GM23338 (cell line): ENCODE measurements at regions not wholly inside any gene's neighbourhood (a gene's known extent, or its start where the extent isn't known, plus 50 kb on each side); places are given as distances from the start of the nearest gene placed in this dataset.
"Not testable (repeated sequence)": the region's sequence is repeated elsewhere in the genome, so short reads cannot be mapped to it uniquely, and the experiment has no call there.

Source experiments
- EZH2phosphoT487 ChIP-seq: fragments of 200-600 bp; sonication (generic); IDR thresholded peaks from one replicate; pipeline ENCODE4 v1.8.1; 2018; ENCODE audit warnings: antibody characterized with exemption; ENCODE audit not compliant: unreplicated experiment
- POLR2AphosphoS5 ChIP-seq: IDR thresholded peaks from 2 replicates; pipeline ENCODE4 v1.6.1; 2016; ENCODE audit warnings: antibody characterized with exemption, low read depth
- TF ChIP-seq, protein P1 (sequence below), 2 experiments: fragments of 200-600 bp in 1 of 2; sonication (generic) in 1 of 2; conservative IDR thresholded peaks; 2 replicates each; pipeline versions ENCODE4 v1.5.1 to v1.6.1; 2016 to 2017; ENCODE audit warnings: antibody characterized with exemption in 2 of 2, low read depth in 2 of 2, mild to moderate bottlenecking in 2 of 2, moderate library complexity in 1 of 2

DNA sequence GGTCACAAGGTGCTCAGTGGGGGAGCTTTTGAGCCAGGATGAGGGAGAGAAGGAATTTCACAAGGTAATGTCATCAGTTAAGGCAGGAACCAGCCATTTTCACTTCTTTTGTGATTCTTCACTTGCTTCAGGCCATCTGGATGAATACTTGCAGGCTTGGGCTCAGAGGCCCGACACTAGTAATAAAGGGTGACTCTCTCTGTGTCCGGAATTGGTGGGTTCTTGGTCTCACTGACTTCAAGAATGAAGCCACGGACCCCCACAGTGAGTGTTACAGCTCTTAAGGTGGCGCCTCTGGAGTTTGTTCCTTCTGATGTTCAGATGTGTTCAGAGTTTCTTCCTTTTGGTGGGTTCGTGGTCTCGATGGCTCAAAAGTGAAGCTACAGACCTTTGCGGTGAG, 131.8 kb upstream of the RXFP2 start:
- TF ChIP-seq, protein P1, sequence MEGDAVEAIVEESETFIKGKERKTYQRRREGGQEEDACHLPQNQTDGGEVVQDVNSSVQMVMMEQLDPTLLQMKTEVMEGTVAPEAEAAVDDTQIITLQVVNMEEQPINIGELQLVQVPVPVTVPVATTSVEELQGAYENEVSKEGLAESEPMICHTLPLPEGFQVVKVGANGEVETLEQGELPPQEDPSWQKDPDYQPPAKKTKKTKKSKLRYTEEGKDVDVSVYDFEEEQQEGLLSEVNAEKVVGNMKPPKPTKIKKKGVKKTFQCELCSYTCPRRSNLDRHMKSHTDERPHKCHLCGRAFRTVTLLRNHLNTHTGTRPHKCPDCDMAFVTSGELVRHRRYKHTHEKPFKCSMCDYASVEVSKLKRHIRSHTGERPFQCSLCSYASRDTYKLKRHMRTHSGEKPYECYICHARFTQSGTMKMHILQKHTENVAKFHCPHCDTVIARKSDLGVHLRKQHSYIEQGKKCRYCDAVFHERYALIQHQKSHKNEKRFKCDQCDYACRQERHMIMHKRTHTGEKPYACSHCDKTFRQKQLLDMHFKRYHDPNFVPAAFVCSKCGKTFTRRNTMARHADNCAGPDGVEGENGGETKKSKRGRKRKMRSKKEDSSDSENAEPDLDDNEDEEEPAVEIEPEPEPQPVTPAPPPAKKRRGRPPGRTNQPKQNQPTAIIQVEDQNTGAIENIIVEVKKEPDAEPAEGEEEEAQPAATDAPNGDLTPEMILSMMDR (conservative IDR thresholded peaks at IDR 0.05; ENCODE audit: low read depth in 2 of 2) = not testable (repeated sequence)
- not testable (repeated sequence) for TF ChIP-seq EZH2phosphoT487, POLR2AphosphoS5
